ENCODE measurements at regions not wholly inside any gene's neighbourhood (a gene's known extent, or its start where the extent isn't known, plus 50 kb on each side); places are given as distances from the start of the nearest gene placed in this dataset.

GRCh38 chr7:156180451-156181229 is 368.4 kb upstream of the SHH start:
- Histone ChIP-seq H3K27me3 (peaks cover 0 to 4% of the 10 kb centered on the region in 2 donors), H3K9me3 (peaks cover 0 to 5% (median 0%) of the 10 kb centered on the region in 3 donors), H3K27ac (no peak overlapping the region), H3K4me3 (no peak overlapping the region), H3K4me1 (no peaks in the 10 kb centered on the region), H3K36me3 (no peaks in the 10 kb centered on the region)
- DNase-seq = no peak
- TF ChIP-seq, protein P1, sequence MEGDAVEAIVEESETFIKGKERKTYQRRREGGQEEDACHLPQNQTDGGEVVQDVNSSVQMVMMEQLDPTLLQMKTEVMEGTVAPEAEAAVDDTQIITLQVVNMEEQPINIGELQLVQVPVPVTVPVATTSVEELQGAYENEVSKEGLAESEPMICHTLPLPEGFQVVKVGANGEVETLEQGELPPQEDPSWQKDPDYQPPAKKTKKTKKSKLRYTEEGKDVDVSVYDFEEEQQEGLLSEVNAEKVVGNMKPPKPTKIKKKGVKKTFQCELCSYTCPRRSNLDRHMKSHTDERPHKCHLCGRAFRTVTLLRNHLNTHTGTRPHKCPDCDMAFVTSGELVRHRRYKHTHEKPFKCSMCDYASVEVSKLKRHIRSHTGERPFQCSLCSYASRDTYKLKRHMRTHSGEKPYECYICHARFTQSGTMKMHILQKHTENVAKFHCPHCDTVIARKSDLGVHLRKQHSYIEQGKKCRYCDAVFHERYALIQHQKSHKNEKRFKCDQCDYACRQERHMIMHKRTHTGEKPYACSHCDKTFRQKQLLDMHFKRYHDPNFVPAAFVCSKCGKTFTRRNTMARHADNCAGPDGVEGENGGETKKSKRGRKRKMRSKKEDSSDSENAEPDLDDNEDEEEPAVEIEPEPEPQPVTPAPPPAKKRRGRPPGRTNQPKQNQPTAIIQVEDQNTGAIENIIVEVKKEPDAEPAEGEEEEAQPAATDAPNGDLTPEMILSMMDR (IDR thresholded peaks at IDR 0.05) = no peak
- intact Hi-C loops (cut with DNase I; ENCODE audit: low total_unique reads) = no loop called here

GRCh38 chr7:156179872-156180390 is 367.7 kb upstream of the SHH start:
- no peaks in the 10 kb centered on the region for H3K9me3 ChIP-seq
- intact Hi-C loops (cut with DNase I; ENCODE audit: low total_unique reads) = no loop called here
- TF ChIP-seq, protein P1 (IDR thresholded peaks at IDR 0.05) = no peak
- peaks cover 0 to 4% of the 10 kb centered on the region in 2 donors for H3K27me3 ChIP-seq
- no peaks in the 10 kb centered on the region for H3K36me3 ChIP-seq
- H3K27ac ChIP-seq = no peak overlapping the region
- DNase-seq = no peak
- H3K4me3 ChIP-seq = no peak overlapping the region
- no peaks in the 10 kb centered on the region for H3K4me1 ChIP-seq

GRCh38 chr7:156178857-156179256 is 366.6 kb upstream of the SHH start:
- Histone ChIP-seq H3K27me3 (peaks cover 0 to 4% of the 10 kb centered on the region in 2 donors), H3K27ac (no peak overlapping the region), H3K4me3 (no peak overlapping the region), H3K4me1 (no peaks in the 10 kb centered on the region), H3K36me3 (no peaks in the 10 kb centered on the region), H3K9me3 (no peaks in the 10 kb centered on the region)
- intact Hi-C loops (cut with DNase I; ENCODE audit: low total_unique reads) = no loop called here
- peak in 1 of 2 donors; percentile 61 for DNase-seq
- TF ChIP-seq, protein P1 (IDR thresholded peaks at IDR 0.05) = no peak

DNA sequence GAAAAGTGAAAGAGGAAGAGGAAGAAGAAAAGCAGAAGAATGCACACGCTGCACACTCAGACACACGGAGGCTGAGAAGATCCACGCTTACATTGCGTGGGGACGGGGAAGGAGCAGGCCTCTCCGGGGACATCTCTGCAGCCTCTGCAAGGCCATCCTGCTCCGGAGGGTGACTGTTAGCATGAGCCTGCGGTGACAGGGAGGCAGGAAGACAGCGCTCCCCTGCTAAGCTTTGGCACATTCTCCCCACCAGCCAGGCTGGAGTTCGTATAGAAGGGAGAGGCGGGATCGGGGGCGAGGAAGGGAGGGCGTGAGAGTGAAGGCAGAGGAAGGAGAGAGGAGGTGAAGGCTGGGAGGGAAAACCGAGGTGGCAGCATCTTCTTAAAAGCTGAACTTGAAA is 366.0 kb upstream of the SHH start:
- Histone ChIP-seq H3K27me3 (peaks cover 0 to 4% of the 10 kb centered on the region in 2 donors), H3K27ac (no peak overlapping the region), H3K9me3 (no peaks in the 10 kb centered on the region), H3K4me3 (no peak overlapping the region), H3K36me3 (no peaks in the 10 kb centered on the region), H3K4me1 (no peaks in the 10 kb centered on the region)
- intact Hi-C loops (cut with DNase I; ENCODE audit: low total_unique reads) = no loop called here
- DNase-seq = peak in 1 of 2 donors; percentile 27
- TF ChIP-seq, protein P1 (IDR thresholded peaks at IDR 0.05) = no peak

GRCh38 chr7:156177422-156178055 is 365.3 kb upstream of the SHH start:
- H3K27ac ChIP-seq = no peak overlapping the region
- H3K4me1 ChIP-seq = no peaks in the 10 kb centered on the region
- H3K27me3 ChIP-seq = peaks cover 0 to 4% of the 10 kb centered on the region in 2 donors
- no peak for DNase-seq
- intact Hi-C loops (cut with DNase I; ENCODE audit: low total_unique reads) = no loop called here
- no peaks in the 10 kb centered on the region for H3K9me3 ChIP-seq
- TF ChIP-seq, protein P1 (IDR thresholded peaks at IDR 0.05) = no peak
- H3K4me3 ChIP-seq = no peak overlapping the region
- H3K36me3 ChIP-seq = no peaks in the 10 kb centered on the region
